Spleen (tissue), 11 donors: ENCODE measurements at regions not wholly inside any gene's neighbourhood (a gene's known extent, or its start where the extent isn't known, plus 50 kb on each side); places are given as distances from the start of the nearest gene placed in this dataset.
"Not testable (repeated sequence)": the region's sequence is repeated elsewhere in the genome, so short reads cannot be mapped to it uniquely, and the experiment has no call there.

ENCODE experiments used
- DNase-seq: peaks from one replicate; pipeline ENCODE4 v3.0.0-alpha.2; 2020
- H3K27ac ChIP-seq, 8 donors: fragments of 200-600 bp; sonication (generic) in 7 of 8; 1 replicate in 4 of 8; 2 replicates in 4 of 8; pipeline versions ENCODE4 v1.5.0 to v1.8.0; 2016 to 2021; ENCODE audit warnings: inconsistent platforms in 4 of 8, mild to moderate bottlenecking in 4 of 8, moderate library complexity in 1 of 8
- H3K27me3 ChIP-seq, 7 donors: fragments of 200-600 bp; sonication (generic) in 6 of 7; replicated peaks in 1 of 7; 1 replicate in 4 of 7; 2 replicates in 3 of 7; pipeline versions ENCODE4 v1.5.0 to v1.8.0; 2016 to 2021; ENCODE audit warnings: inconsistent platforms in 3 of 7, mild to moderate bottlenecking in 1 of 7
- H3K36me3 ChIP-seq, 6 donors: fragments of 200-600 bp; sonication (generic) in 5 of 6; 1 replicate in 4 of 6; 2 replicates in 2 of 6; pipeline versions ENCODE4 v1.5.0 to v1.8.0; 2016 to 2021; ENCODE audit warnings: inconsistent platforms in 2 of 6
- H3K4me1 ChIP-seq, 6 donors: fragments of 200-600 bp; sonication (generic) in 5 of 6; 1 replicate in 3 of 6; 2 replicates in 3 of 6; pipeline versions ENCODE4 v1.5.0 to v1.8.0; 2016 to 2021; ENCODE audit warnings: inconsistent platforms in 3 of 6
- H3K4me3 ChIP-seq, 8 donors: fragments of 200-600 bp; sonication (generic) in 7 of 8; 1 replicate in 4 of 8; 2 replicates in 4 of 8; pipeline versions ENCODE4 v1.5.0 to v1.8.0; 2016 to 2021; ENCODE audit warnings: inconsistent platforms in 4 of 8, mild to moderate bottlenecking in 4 of 8, moderate library complexity in 2 of 8
- H3K9me3 ChIP-seq, 8 donors: fragments of 200-600 bp; sonication (generic) in 7 of 8; 1 replicate in 4 of 8; 2 replicates in 4 of 8; pipeline versions ENCODE4 v1.5.0 to v1.8.0; 2016 to 2021; ENCODE audit warnings: inconsistent platforms in 4 of 8
- POLR2A ChIP-seq, 3 donors: fragments of 450-650 bp; IDR thresholded peaks; one replicate each; pipeline ENCODE4 v1.5.1; 2017; ENCODE audit warnings: antibody characterized with exemption in 3 of 3, mild to moderate bottlenecking in 1 of 3
- POLR2AphosphoS5 ChIP-seq, 3 donors: sonication (generic); formaldehyde crosslinking; IDR thresholded peaks; one replicate each; pipeline ENCODE4 v1.5.1; 2017; ENCODE audit warnings: antibody characterized with exemption in 3 of 3
- WGBS, 5 donors: extraction: QIAGEN DNeasy Blood & Tissue Kit in 3 of 5; methylation state at CpG; one replicate each; pipeline versions ENCODE4 v1.1.5 to v1.1.7; 2013 to 2018; 5-methylcytosine and 5-hydroxymethylcytosine counted together
- intact Hi-C: fragments of 100-400 bp; cut with DNase I; formaldehyde crosslinking; loops from one replicate; pipeline ENCODE4 v1.15.0; 2023; ENCODE audit warnings: low total_unique reads
- TF ChIP-seq, protein P1 (sequence below), 11 experiments: fragments of 200-600 bp in 7 of 11; fragments of 450-650 bp in 4 of 11; sonication (generic) in 4 of 11; IDR thresholded peaks in 8 of 11; conservative IDR thresholded peaks in 3 of 11; 1 replicate in 7 of 11; 2 replicates in 4 of 11; pipeline versions ENCODE4 v1.4.0 to v1.8.0; 2016 to 2021; ENCODE audit warnings: antibody characterized with exemption in 11 of 11, inconsistent platforms in 4 of 11, mild to moderate bottlenecking in 1 of 11
- donor health status: healthy with polysubstance abuse.
- donor health status: DM: no; HTN: no; CAD: no; lungs with moderate emphysema.
- donor health status: DM: no; HTN: no; CAD: no.
- donor health status: Bipolar disorder and iron deficiency.
- donor health status: healthy.
- donor health status: DM: no; HTN: no; CAD: no.
- donor health status: DM: yes; HTN: yes; CAD: no.

DNA sequence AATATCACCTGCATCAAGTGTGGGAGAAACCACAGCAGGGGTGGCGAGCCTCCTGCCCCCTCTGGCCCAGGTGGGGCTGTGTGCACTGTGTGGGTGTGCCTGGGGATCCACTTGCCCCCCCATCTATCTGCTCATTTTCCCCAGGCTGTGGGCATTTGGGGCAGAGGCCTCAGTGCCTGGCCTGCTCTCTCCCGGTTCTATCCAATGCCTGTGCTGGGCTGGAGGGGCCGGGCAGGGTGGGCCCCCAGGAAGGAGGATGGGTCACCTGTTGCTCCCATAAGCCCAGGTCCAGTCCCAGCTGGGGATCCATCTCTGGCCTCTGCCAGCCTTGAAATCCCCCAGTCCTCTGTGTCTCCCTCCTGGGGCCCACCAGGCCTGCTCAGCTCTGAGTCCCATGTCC lies 105.6 kb downstream of the TMEM121 start:
- intact Hi-C loops = no loop called here
- Histone ChIP-seq H3K9me3 (peaks cover 0 to 23% (median 8%) of the 10 kb centered on the region in 8 donors), H3K4me1 (peaks cover 0 to 5% (median 0%) of the 10 kb centered on the region in 6 donors), H3K36me3 (no peaks in the 10 kb centered on the region), H3K4me3 (no peak overlapping the region), H3K27me3 (peaks cover 0 to 10% (median 0%) of the 10 kb centered on the region in 7 donors), H3K27ac (no peak overlapping the region)
- no peak for DNase-seq
- WGBS, 5 donors = 82 to 94% (median 90%) methylated on average over 3 of the region's 3 CpGs
- TF ChIP-seq POLR2A (IDR thresholded peaks at IDR 0.05) (no peak), POLR2AphosphoS5 (IDR thresholded peaks at IDR 0.05) (no peak)
- TF ChIP-seq, protein P1, sequence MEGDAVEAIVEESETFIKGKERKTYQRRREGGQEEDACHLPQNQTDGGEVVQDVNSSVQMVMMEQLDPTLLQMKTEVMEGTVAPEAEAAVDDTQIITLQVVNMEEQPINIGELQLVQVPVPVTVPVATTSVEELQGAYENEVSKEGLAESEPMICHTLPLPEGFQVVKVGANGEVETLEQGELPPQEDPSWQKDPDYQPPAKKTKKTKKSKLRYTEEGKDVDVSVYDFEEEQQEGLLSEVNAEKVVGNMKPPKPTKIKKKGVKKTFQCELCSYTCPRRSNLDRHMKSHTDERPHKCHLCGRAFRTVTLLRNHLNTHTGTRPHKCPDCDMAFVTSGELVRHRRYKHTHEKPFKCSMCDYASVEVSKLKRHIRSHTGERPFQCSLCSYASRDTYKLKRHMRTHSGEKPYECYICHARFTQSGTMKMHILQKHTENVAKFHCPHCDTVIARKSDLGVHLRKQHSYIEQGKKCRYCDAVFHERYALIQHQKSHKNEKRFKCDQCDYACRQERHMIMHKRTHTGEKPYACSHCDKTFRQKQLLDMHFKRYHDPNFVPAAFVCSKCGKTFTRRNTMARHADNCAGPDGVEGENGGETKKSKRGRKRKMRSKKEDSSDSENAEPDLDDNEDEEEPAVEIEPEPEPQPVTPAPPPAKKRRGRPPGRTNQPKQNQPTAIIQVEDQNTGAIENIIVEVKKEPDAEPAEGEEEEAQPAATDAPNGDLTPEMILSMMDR (IDR thresholded peaks at IDR 0.05 in 8 of 11, conservative IDR thresholded peaks at IDR 0.05 in 3 of 11) = no peak

DNA sequence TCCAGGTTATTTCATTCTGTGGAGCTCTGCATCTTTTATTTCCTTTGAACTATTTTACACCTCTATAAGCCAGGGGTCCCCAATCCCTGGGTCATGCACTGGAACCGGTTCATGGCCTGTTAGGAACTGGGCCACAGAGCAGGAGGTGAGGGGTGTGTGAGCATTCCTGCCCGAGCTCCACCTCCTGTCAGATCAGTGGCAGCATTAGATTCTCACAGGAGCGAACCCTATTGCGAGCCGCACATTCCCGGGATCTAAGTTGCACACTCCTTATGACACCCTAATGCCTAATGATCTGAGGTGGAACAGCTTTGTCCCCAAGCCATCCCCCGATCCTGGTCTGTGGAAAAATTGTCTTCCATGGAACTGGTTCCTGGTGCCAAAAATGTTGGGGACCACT lies 107.2 kb downstream of the TMEM121 start:
- H3K9me3 ChIP-seq = peaks cover 0 to 23% (median 8%) of the 10 kb centered on the region in 8 donors
- not testable (repeated sequence) for DNase-seq
- 70 to 87% (median 74%) methylated on average over 7 of the region's 7 CpGs for WGBS, 5 donors

DNA sequence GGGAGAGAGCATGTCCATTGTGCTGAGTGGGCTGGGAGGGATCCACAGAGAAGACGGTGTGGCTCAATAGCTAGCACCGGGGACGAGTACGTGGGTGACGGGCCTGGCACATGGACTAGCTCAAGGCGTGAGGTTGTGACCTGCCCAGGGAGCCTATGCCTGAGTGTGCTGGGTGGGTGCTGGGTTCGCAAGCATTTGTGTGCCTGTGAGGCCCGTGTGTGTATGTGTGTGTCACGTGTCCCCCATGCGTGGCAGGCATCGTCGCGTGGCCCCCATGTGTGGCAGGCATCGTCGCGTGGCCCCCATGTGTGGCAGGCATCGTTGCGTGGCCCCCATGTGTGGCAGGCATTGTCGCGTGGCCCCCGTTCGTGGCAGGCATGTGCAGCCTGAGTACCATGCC lies 109.2 kb downstream of the TMEM121 start:
- no peaks in the 10 kb centered on the region for H3K36me3 ChIP-seq
- WGBS, 5 donors = 61 to 92% (median 82%) methylated on average over 11 to 22 of the region's 22 CpGs; no CpG with 5 or more reads in 1 of the 5 donors
- no peaks in the 10 kb centered on the region for H3K27me3 ChIP-seq
- H3K4me1 ChIP-seq = no peaks in the 10 kb centered on the region
- H3K4me3 ChIP-seq = no peak overlapping the region
- peak; percentile 49 for DNase-seq
- no peak for TF ChIP-seq POLR2AphosphoS5 (IDR thresholded peaks at IDR 0.05)
- TF ChIP-seq, protein P1 (IDR thresholded peaks at IDR 0.05 in 8 of 11, conservative IDR thresholded peaks at IDR 0.05 in 3 of 11) = no peak
- TF ChIP-seq POLR2A (IDR thresholded peaks at IDR 0.05) = no peak
- intact Hi-C loops = no loop called here
- no peak overlapping the region for H3K27ac ChIP-seq
- H3K9me3 ChIP-seq = peaks cover 0 to 23% (median 8%) of the 10 kb centered on the region in 8 donors

More for the DNA sequence above, 107.2 kb downstream of the TMEM121 start:
- H3K36me3 ChIP-seq, H3K4me1 ChIP-seq, H3K27ac ChIP-seq, intact Hi-C loops, H3K27me3 ChIP-seq, H3K4me3 ChIP-seq: not testable (repeated sequence)

DNA sequence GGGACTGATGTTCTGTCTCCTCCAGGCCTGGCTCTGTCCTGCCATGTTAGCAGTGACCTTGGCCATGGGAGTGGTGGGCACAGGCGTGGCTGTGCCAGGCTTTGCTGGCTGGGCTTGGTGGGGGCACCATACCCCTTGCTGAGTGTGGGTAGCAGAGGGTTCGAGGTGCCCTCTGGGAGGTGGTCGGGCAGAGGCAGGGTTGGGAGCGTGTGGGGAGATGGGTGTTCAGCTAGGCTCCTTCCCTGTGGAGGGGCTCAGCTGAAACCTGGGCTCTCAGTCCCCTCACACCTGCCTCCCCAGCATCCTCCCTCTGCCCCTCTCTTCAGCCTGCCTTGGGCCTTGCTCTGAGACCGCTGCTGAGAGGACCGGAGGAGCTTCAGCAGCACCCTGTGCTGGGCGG lies 109.6 kb downstream of the TMEM121 start:
- H3K27me3 ChIP-seq, H3K36me3 ChIP-seq, intact Hi-C loops, H3K4me1 ChIP-seq, H3K4me3 ChIP-seq, DNase-seq, H3K27ac ChIP-seq: not testable (repeated sequence)
- 45 to 74% (median 60%) methylated on average over 3 to 7 of the region's 7 CpGs; no CpG with 5 or more reads in 1 of the 5 donors for WGBS, 5 donors
- H3K9me3 ChIP-seq = peaks cover 0 to 19% (median 8%) of the 10 kb centered on the region in 8 donors

DNA sequence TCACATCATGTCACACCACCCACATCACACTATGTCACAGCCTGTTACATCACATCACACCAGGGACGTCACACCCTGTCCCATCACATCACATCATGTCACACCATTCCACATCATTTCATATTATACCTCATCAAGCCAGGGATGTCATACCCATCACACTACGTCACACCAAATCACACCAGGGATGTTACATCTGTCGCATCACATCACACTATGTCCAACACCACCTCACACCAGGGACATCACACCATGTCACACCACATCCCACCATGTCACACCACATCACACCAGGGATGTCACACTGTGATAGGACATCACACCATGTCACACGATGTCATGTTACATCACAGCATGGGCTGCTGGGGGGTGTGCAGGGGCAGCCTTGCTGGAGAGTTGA lies 110.6 kb downstream of the TMEM121 start:
- WGBS, 5 donors = 84 to 87% (median 87%) methylated on average over 4 of the region's 4 CpGs; no CpG with 5 or more reads in 2 of the 5 donors
- TF ChIP-seq POLR2AphosphoS5 (IDR thresholded peaks at IDR 0.05) (no peak), POLR2A (IDR thresholded peaks at IDR 0.05) (no peak)
- TF ChIP-seq, protein P1 (IDR thresholded peaks at IDR 0.05 in 8 of 11, conservative IDR thresholded peaks at IDR 0.05 in 3 of 11) = no peak
- no peak for DNase-seq
- no peaks in the 10 kb centered on the region for H3K4me1 ChIP-seq
- no peaks in the 10 kb centered on the region for H3K36me3 ChIP-seq
- no peak overlapping the region for H3K27ac ChIP-seq
- H3K27me3 ChIP-seq = no peaks in the 10 kb centered on the region
- H3K4me3 ChIP-seq = no peak overlapping the region
- intact Hi-C loops = no loop called here
- H3K9me3 ChIP-seq = peaks cover 0 to 10% (median 7%) of the 10 kb centered on the region in 8 donors

DNA sequence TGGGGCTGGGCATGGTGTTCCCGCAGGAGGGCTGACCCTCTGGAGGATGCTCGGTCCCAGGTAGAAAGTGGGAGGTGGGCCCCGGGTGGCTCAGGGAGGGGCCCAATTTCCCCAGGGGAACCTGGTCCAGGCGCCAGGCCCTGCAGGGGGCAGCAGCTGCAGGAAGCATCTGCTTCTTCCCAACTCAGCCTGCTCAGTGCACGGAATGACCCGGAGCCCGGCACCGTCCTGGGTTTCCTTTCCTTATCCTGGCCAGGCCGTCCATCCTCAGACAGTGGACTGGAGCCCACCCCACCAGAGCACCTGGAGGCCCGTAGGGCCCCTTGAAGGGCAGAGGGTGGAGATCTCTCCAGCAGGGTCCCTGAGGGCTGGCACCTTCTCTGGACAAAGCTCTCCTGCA lies 111.0 kb downstream of the TMEM121 start:
- H3K36me3 ChIP-seq, H3K9me3 ChIP-seq, H3K4me1 ChIP-seq, H3K27ac ChIP-seq, intact Hi-C loops, H3K4me3 ChIP-seq, DNase-seq, H3K27me3 ChIP-seq: not testable (repeated sequence)
- WGBS, 5 donors = 70 to 92% (median 85%) methylated on average over 3 to 8 of the region's 10 CpGs

DNA sequence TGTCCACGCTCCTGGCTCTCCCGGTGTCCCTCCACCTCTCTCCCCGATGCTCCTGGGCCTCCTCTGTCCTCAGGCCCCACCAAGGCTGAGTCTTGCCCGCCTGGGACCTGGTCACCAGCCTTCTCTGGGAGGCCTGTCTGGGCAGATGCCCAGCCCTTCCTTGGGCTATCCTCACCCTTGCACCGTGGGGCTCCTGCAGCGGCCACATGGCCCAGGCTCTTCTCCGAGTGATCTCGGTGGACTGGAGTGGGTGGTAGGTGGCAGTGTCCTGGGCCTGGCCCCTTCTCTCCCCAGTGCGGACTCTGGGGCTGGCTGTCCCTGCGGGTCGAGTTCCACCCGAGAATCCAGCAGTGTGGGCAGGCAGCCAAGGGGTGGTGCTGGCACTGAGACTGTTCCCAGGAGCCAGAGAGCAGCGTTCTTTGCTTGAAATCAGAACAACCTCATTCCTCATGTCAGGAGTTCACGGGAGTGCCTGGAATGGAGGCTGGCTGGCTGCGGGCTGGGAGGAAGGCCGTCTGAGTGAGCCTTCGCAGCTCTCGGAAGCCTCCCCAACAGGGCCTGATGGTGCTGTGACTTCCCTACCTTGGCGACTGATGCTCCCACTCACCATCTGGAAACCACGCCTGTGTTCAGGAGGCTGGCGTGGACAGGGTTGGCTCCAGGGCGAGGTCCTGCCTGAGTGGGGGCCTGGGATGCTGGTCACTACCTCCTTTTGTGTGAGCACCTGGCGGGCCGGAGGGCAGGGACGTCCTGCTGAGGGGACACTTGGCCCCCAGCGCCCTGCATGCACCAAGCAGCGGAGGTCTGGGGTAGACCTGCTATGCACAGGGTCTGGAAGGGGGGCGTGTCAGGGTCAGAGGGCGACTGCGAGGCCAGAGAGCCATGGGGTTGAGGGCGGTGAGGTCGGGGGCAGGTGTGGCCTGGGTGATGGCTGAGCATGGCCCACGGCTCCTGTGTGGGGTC lies 113.9 kb downstream of the TMEM121 start:
- DNase-seq, H3K9me3 ChIP-seq, H3K27me3 ChIP-seq, H3K27ac ChIP-seq, H3K4me1 ChIP-seq, intact Hi-C loops, H3K36me3 ChIP-seq, H3K4me3 ChIP-seq: not testable (repeated sequence)
- 79 to 95% (median 89%) methylated on average over 11 to 28 of the region's 33 CpGs for WGBS, 5 donors
